ENCODE measurements at regions not wholly inside any gene's neighbourhood (a gene's known extent, or its start where the extent isn't known, plus 50 kb on each side); places are given as distances from the start of the nearest gene placed in this dataset.

DNA sequence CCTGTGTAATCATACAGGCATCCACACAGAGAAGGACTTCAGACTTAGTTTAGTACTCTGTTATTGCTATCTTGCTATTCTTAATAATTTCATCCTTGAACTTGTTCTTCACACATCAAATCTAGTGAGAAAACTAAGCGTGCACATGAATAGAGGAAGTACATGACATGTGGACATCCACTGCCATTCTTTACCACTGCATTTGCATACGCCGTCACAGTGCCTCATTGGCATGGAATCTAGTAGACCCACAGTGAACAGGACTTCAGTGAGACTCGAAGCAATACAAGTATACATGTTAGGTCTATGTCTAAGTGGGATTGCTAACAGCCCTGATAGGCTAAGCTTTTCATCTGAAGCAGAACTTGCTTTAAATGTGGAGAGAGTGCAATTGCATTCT lies 592.1 kb downstream of the TLE4 start:
- Histone ChIP-seq H3K9me3 (ENCODE audit: control insufficient read depth in 1 of 2, low read length in 2 of 2) (no peaks in the 10 kb centered on the region), H3K27ac (ENCODE audit: low read depth, low read length) (no peak overlapping the region), H3K4me1 (ENCODE audit: control insufficient read depth in 1 of 2, insufficient read depth in 2 of 2, low read length in 2 of 2) (peaks cover 0 to 2% of the 10 kb centered on the region in 2 donors), H3K4me3 (ENCODE audit: low read depth in 1 of 2, low read length in 2 of 2) (no peak overlapping the region), H3K36me3 (ENCODE audit: control insufficient read depth in 1 of 2, insufficient read depth in 2 of 2, low read length in 2 of 2) (no peaks in the 10 kb centered on the region), H3K9ac (ENCODE audit: low read depth in 1 of 2, low read length in 2 of 2) (no peak overlapping the region), H3K27me3 (ENCODE audit: control insufficient read depth in 1 of 2, insufficient read depth in 2 of 2, low read length in 2 of 2) (no peaks in the 10 kb centered on the region)

DNA sequence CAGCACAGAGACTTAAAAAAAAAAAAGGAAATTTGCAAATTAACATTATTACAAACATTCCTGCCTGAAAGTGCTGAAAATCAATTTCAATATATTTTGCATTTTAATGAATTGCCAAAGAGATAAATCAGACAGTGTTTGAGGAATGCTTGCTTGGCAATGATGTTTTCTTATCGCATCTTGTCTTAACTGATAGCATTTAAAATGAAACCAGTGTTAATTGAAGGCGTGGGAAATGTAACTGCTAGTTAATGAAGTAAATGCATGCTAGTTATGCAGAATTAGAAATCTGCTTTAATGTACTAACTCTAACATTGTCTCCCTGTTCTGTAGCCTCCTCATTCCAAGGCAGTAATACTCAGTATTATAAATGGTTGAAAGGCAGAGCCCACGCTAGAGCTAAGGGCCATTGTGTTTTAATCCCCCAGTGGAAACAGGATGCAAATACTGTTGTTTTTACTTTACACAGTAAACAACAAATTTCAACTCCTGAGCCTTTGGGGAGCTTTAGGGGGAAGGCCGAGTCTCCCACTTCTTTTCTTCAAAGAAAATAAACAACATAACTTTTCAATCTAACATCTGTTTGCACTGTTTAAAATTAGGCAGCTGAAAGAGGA lies 586.9 kb downstream of the TLE4 start:
- H3K27ac ChIP-seq (ENCODE audit: low read depth, low read length) = no peak overlapping the region

DNA sequence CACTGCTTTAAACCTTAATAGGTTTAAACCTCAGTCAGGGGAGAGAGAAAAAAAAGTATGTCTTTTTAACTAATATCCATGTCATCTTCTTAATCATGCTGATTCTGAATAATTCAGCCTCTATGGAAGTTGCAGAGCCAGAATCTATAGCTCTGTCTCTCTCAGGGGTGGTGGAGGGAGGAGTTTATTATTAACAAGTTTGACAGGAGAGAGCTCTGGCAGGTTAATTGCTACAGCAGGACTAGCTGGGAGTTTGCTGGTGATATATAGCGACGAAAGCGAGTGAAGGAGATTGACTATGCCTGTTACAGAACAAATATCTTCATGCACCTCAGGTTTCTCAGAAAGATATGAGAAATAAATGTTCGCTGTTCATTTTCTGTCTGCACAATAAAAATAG lies 586.4 kb downstream of the TLE4 start:
- no peak overlapping the region for H3K4me3 ChIP-seq (ENCODE audit: low read depth in 1 of 2, low read length in 2 of 2)
- H3K9me3 ChIP-seq (ENCODE audit: control insufficient read depth in 1 of 2, low read length in 2 of 2) = no peaks in the 10 kb centered on the region
- no peaks in the 10 kb centered on the region for H3K27me3 ChIP-seq (ENCODE audit: control insufficient read depth in 1 of 2, insufficient read depth in 2 of 2, low read length in 2 of 2)
- no peak overlapping the region for H3K27ac ChIP-seq (ENCODE audit: low read depth, low read length)
- H3K4me1 ChIP-seq (ENCODE audit: control insufficient read depth in 1 of 2, insufficient read depth in 2 of 2, low read length in 2 of 2) = peaks cover 0 to 3% of the 10 kb centered on the region in 2 donors
- no peak overlapping the region for H3K9ac ChIP-seq (ENCODE audit: low read depth in 1 of 2, low read length in 2 of 2)
- H3K36me3 ChIP-seq (ENCODE audit: control insufficient read depth in 1 of 2, insufficient read depth in 2 of 2, low read length in 2 of 2) = no peaks in the 10 kb centered on the region

More for the DNA sequence above, 586.9 kb downstream of the TLE4 start:
- H3K27me3 ChIP-seq (ENCODE audit: control insufficient read depth in 1 of 2, insufficient read depth in 2 of 2, low read length in 2 of 2) = no peaks in the 10 kb centered on the region
- H3K4me3 ChIP-seq (ENCODE audit: low read depth in 1 of 2, low read length in 2 of 2) = no peak overlapping the region
- no peak overlapping the region for H3K9ac ChIP-seq (ENCODE audit: low read depth in 1 of 2, low read length in 2 of 2)
- H3K4me1 ChIP-seq (ENCODE audit: control insufficient read depth in 1 of 2, insufficient read depth in 2 of 2, low read length in 2 of 2) = peaks cover 0 to 3% of the 10 kb centered on the region in 2 donors
- H3K36me3 ChIP-seq (ENCODE audit: control insufficient read depth in 1 of 2, insufficient read depth in 2 of 2, low read length in 2 of 2) = no peaks in the 10 kb centered on the region
- H3K9me3 ChIP-seq (ENCODE audit: control insufficient read depth in 1 of 2, low read length in 2 of 2) = no peaks in the 10 kb centered on the region

DNA sequence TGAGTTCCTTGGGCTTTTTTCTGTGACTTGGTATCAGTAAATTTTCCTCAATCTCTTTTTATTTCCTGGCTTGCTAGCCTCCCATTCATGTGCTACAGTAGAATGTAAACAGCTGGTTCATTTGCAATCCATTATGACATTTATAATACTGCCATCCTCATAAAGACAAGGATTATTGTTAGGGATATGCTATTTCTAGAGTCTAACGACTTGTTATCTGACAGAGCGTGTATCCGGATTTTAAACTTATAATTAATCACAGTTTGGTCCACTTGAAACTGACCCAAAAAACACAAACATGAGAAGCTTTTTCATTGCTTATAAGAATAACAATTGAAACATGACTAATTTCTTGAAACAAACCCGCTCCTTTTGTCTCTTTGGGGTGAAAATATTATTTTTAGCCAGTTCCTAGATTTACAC lies 585.8 kb downstream of the TLE4 start:
- Histone ChIP-seq H3K27me3 (ENCODE audit: control insufficient read depth in 1 of 2, insufficient read depth in 2 of 2, low read length in 2 of 2) (no peaks in the 10 kb centered on the region), H3K27ac (ENCODE audit: low read depth, low read length) (no peak overlapping the region), H3K4me1 (ENCODE audit: control insufficient read depth in 1 of 2, insufficient read depth in 2 of 2, low read length in 2 of 2) (peaks cover 0 to 3% of the 10 kb centered on the region in 2 donors), H3K36me3 (ENCODE audit: control insufficient read depth in 1 of 2, insufficient read depth in 2 of 2, low read length in 2 of 2) (no peaks in the 10 kb centered on the region), H3K9ac (ENCODE audit: low read depth in 1 of 2, low read length in 2 of 2) (no peak overlapping the region), H3K9me3 (ENCODE audit: control insufficient read depth in 1 of 2, low read length in 2 of 2) (no peaks in the 10 kb centered on the region), H3K4me3 (ENCODE audit: low read depth in 1 of 2, low read length in 2 of 2) (no peak overlapping the region)

DNA sequence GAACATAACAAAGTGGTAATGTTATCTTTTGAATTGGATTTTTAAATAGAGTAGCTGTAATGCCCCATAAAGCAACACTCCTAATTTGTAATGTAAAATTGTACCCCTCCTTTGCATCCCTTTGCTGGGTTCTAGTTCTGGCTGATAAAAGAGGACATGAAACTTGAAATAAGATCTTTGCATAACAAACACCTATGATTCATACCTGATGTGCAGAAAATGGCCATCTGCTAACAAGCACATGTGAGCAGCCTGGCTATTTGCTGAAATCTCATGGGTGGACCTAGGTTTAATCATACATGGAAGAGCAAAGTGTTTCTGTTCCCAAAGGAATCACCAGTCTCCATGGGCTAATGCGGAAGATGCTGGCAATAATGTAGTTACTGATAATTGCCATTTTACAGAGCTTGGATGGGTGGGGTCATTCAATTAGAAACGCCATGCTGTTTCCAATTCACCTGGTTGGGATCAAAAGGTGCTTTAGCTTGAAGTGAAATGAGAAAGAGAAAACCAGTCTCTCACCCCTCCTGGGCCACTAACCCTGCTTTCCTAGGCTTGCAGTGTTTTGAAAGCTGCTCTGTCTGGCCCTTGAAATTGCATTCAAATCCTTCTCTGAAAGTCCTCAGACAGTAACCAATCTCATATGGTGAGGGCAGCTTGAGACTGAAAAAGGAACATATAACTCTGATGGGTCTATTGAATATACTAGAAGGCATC lies 585.1 kb downstream of the TLE4 start:
- H3K9me3 ChIP-seq (ENCODE audit: control insufficient read depth in 1 of 2, low read length in 2 of 2) = no peaks in the 10 kb centered on the region

DNA sequence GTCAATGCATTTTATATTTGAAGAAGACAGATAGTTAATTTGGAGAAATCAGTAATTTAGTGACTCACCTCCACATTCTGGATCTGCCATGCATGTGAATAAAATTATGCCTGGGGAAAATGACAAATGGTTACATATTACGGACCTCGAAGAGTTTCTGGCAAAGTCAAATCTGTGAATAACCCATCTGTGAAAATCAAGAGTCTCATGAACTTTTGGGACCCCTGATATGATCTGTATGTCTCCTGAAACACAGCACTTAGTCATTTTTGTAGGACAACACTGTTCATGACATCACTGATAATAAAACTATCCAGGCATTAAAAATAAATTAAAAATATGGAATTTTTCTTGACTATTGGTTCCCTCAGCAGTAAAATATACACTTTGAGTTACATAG lies 584.5 kb downstream of the TLE4 start:
- Histone ChIP-seq H3K27ac (ENCODE audit: low read depth, low read length) (no peak overlapping the region), H3K27me3 (ENCODE audit: control insufficient read depth in 1 of 2, insufficient read depth in 2 of 2, low read length in 2 of 2) (no peaks in the 10 kb centered on the region), H3K4me1 (ENCODE audit: control insufficient read depth in 1 of 2, insufficient read depth in 2 of 2, low read length in 2 of 2) (peaks cover 0 to 3% of the 10 kb centered on the region in 2 donors), H3K36me3 (ENCODE audit: control insufficient read depth in 1 of 2, insufficient read depth in 2 of 2, low read length in 2 of 2) (no peaks in the 10 kb centered on the region), H3K9ac (ENCODE audit: low read depth in 1 of 2, low read length in 2 of 2) (no peak overlapping the region), H3K4me3 (ENCODE audit: low read depth in 1 of 2, low read length in 2 of 2) (no peak overlapping the region), H3K9me3 (ENCODE audit: control insufficient read depth in 1 of 2, low read length in 2 of 2) (no peaks in the 10 kb centered on the region)

More for the DNA sequence above, 585.1 kb downstream of the TLE4 start:
- H3K36me3 ChIP-seq (ENCODE audit: control insufficient read depth in 1 of 2, insufficient read depth in 2 of 2, low read length in 2 of 2) = no peaks in the 10 kb centered on the region
- H3K27me3 ChIP-seq (ENCODE audit: control insufficient read depth in 1 of 2, insufficient read depth in 2 of 2, low read length in 2 of 2) = no peaks in the 10 kb centered on the region
- no peak overlapping the region for H3K9ac ChIP-seq (ENCODE audit: low read depth in 1 of 2, low read length in 2 of 2)
- H3K4me3 ChIP-seq (ENCODE audit: low read depth in 1 of 2, low read length in 2 of 2) = no peak overlapping the region
- peaks cover 0 to 3% of the 10 kb centered on the region in 2 donors for H3K4me1 ChIP-seq (ENCODE audit: control insufficient read depth in 1 of 2, insufficient read depth in 2 of 2, low read length in 2 of 2)
- H3K27ac ChIP-seq (ENCODE audit: low read depth, low read length) = no peak overlapping the region

DNA sequence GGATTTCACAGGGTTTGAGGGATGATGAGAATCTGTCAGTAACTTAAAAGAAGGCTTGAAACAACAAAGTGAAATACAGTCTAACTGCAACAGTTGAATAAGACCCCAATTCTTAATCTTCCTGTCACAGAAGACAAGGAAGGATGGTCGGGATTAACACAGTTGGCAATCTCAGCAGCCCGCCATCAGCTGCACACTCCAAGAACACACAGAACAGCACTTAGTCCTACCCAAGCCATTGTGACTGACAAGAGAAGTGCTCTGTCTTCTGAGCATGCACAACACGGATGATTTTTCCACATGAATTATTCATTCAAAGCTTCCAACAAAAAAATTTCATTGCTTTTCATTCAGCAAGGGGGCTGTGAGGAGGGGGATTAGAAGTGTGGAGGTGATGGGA lies 576.1 kb downstream of the TLE4 start:
- H3K36me3 ChIP-seq (ENCODE audit: control insufficient read depth in 1 of 2, insufficient read depth in 2 of 2, low read length in 2 of 2) = no peaks in the 10 kb centered on the region
- no peaks in the 10 kb centered on the region for H3K4me1 ChIP-seq (ENCODE audit: control insufficient read depth in 1 of 2, insufficient read depth in 2 of 2, low read length in 2 of 2)
- no peak overlapping the region for H3K27ac ChIP-seq (ENCODE audit: low read depth, low read length)
- no peaks in the 10 kb centered on the region for H3K27me3 ChIP-seq (ENCODE audit: control insufficient read depth in 1 of 2, insufficient read depth in 2 of 2, low read length in 2 of 2)
- H3K9ac ChIP-seq (ENCODE audit: low read depth in 1 of 2, low read length in 2 of 2) = no peak overlapping the region
- H3K4me3 ChIP-seq (ENCODE audit: low read depth in 1 of 2, low read length in 2 of 2) = no peak overlapping the region
- H3K9me3 ChIP-seq (ENCODE audit: control insufficient read depth in 1 of 2, low read length in 2 of 2) = no peaks in the 10 kb centered on the region

DNA sequence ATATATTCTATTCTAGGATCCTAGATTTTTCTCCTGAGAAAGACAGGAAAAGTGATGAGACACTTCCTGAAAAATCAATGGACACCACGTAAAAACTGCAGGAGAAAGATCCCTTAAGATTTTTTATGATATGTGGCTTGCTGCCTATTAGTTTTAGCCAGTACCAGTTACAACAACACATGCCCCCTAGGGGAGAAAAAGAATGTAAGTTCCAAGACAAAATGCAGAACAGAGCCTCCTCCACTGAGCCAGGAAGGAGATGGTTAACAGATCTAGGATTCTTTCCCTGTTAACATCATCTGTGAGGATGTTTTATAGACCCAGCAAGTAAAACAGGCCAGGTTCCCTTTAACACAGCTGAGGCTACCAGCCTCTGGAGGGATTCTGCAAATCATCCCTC lies 574.7 kb downstream of the TLE4 start:
- Histone ChIP-seq H3K9ac (ENCODE audit: low read depth in 1 of 2, low read length in 2 of 2) (no peak overlapping the region), H3K4me3 (ENCODE audit: low read depth in 1 of 2, low read length in 2 of 2) (no peak overlapping the region), H3K27me3 (ENCODE audit: control insufficient read depth in 1 of 2, insufficient read depth in 2 of 2, low read length in 2 of 2) (no peaks in the 10 kb centered on the region), H3K27ac (ENCODE audit: low read depth, low read length) (no peak overlapping the region), H3K9me3 (ENCODE audit: control insufficient read depth in 1 of 2, low read length in 2 of 2) (no peaks in the 10 kb centered on the region), H3K4me1 (ENCODE audit: control insufficient read depth in 1 of 2, insufficient read depth in 2 of 2, low read length in 2 of 2) (no peaks in the 10 kb centered on the region), H3K36me3 (ENCODE audit: control insufficient read depth in 1 of 2, insufficient read depth in 2 of 2, low read length in 2 of 2) (no peaks in the 10 kb centered on the region)

DNA sequence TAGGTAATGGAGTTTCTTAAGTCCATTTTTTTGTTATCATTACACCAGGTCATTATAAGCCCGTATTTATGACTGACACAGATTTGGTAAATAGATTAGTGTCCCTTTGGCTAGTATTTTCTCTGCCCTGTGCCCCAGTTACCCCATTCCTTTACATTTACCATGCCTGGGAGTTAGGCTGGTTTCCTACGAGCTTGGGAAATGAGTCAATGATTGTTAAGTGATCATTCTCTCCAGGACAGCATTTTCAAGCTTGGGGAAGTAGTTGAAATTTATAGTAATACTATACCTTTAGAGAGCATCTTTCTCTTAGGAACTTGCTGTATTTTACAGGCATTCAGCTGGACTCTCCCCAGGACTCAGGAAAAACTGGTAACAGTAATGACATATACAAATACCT lies 573.1 kb downstream of the TLE4 start:
- no peak overlapping the region for H3K4me3 ChIP-seq (ENCODE audit: low read depth in 1 of 2, low read length in 2 of 2)
- no peaks in the 10 kb centered on the region for H3K27me3 ChIP-seq (ENCODE audit: control insufficient read depth in 1 of 2, insufficient read depth in 2 of 2, low read length in 2 of 2)
- H3K36me3 ChIP-seq (ENCODE audit: control insufficient read depth in 1 of 2, insufficient read depth in 2 of 2, low read length in 2 of 2) = no peaks in the 10 kb centered on the region

DNA sequence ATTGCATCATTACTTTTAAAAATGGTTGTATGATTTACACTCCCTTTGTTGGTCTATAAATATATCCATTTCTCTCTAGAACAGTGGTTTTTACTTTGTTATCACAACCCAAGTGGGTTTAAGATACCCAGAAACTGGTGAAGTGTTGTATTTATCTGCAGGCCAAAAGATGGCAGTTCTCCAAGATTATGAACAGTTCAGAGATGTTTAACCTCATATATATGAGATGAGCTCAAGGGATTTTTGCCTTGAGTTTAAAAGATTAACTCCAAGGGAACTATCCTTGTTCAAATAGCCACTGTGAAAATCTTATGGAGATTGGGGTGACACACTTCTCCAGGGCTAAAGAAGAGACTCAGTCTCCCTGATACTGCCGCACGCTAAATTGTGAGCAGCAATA lies 572.6 kb downstream of the TLE4 start:
- Histone ChIP-seq H3K4me3 (ENCODE audit: low read depth in 1 of 2, low read length in 2 of 2) (no peak overlapping the region), H3K9ac (ENCODE audit: low read depth in 1 of 2, low read length in 2 of 2) (no peak overlapping the region), H3K36me3 (ENCODE audit: control insufficient read depth in 1 of 2, insufficient read depth in 2 of 2, low read length in 2 of 2) (no peaks in the 10 kb centered on the region), H3K9me3 (ENCODE audit: control insufficient read depth in 1 of 2, low read length in 2 of 2) (no peaks in the 10 kb centered on the region), H3K27ac (ENCODE audit: low read depth, low read length) (no peak overlapping the region), H3K27me3 (ENCODE audit: control insufficient read depth in 1 of 2, insufficient read depth in 2 of 2, low read length in 2 of 2) (no peaks in the 10 kb centered on the region), H3K4me1 (ENCODE audit: control insufficient read depth in 1 of 2, insufficient read depth in 2 of 2, low read length in 2 of 2) (no peaks in the 10 kb centered on the region)

More for the DNA sequence above, 573.1 kb downstream of the TLE4 start:
- H3K27ac ChIP-seq (ENCODE audit: low read depth, low read length) = no peak overlapping the region
- H3K9me3 ChIP-seq (ENCODE audit: control insufficient read depth in 1 of 2, low read length in 2 of 2) = no peaks in the 10 kb centered on the region
- no peaks in the 10 kb centered on the region for H3K4me1 ChIP-seq (ENCODE audit: control insufficient read depth in 1 of 2, insufficient read depth in 2 of 2, low read length in 2 of 2)
- H3K9ac ChIP-seq (ENCODE audit: low read depth in 1 of 2, low read length in 2 of 2) = no peak overlapping the region
